Smooth muscle cell (in vitro differentiated cells): ENCODE measurements at regions not wholly inside any gene's neighbourhood (a gene's known extent, or its start where the extent isn't known, plus 50 kb on each side); places are given as distances from the start of the nearest gene placed in this dataset.

ENCODE experiments used
- DNase-seq: peaks from one replicate; lab custom pipeline; 2025; ENCODE audit not compliant: unreplicated experiment; lab: John Stamatoyannopoulos, UW
- H2AFZ ChIP-seq: fragments of 200-600 bp; sonication (generic); 2 replicates; pipeline ENCODE4 v1.6.0; 2016; ENCODE audit warnings: antibody characterized with exemption, low read depth, mild to moderate bottlenecking
- H3F3A ChIP-seq: fragments of 200-600 bp; sonication (generic); 2 replicates; pipeline ENCODE4 v1.6.0; 2017; ENCODE audit warnings: antibody characterized with exemption, low read depth
- H3K27ac ChIP-seq: fragments of 200-600 bp; sonication (generic); 2 replicates; pipeline ENCODE4 v1.5.1; 2016; ENCODE audit warnings: low read depth, mild to moderate bottlenecking
- H3K27me3 ChIP-seq: fragments of 200-600 bp; sonication (generic); 2 replicates; pipeline ENCODE4 v1.6.1; 2016; ENCODE audit warnings: low read depth, mild to moderate bottlenecking
- H3K36me3 ChIP-seq: fragments of 200-600 bp; sonication (generic); 2 replicates; pipeline ENCODE4 v1.5.1; 2016; ENCODE audit warnings: low read depth
- H3K4me1 ChIP-seq: fragments of 200-600 bp; sonication (generic); 2 replicates; pipeline ENCODE4 v1.5.1; 2016; ENCODE audit warnings: low read depth
- H3K4me2 ChIP-seq: fragments of 200-600 bp; sonication (generic); 2 replicates; pipeline ENCODE4 v1.6.0; 2016; ENCODE audit warnings: mild to moderate bottlenecking
- H3K4me3 ChIP-seq: fragments of 200-600 bp; sonication (generic); 2 replicates; pipeline ENCODE4 v1.5.1; 2016; ENCODE audit warnings: mild to moderate bottlenecking
- H3K79me2 ChIP-seq: fragments of 200-600 bp; sonication (generic); 2 replicates; pipeline ENCODE4 v1.6.0; 2016; ENCODE audit warnings: low read depth, mild to moderate bottlenecking
- H3K9ac ChIP-seq: fragments of 200-600 bp; sonication (generic); 2 replicates; pipeline ENCODE4 v1.6.0; 2016; ENCODE audit warnings: low read depth
- H3K9me3 ChIP-seq: fragments of 200-600 bp; sonication (generic); replicated peaks from 2 replicates; pipeline ENCODE4 v1.5.1; 2016; ENCODE audit warnings: low read depth
- H4K20me1 ChIP-seq: fragments of 200-600 bp; sonication (generic); 2 replicates; pipeline ENCODE4 v1.6.0; 2016; ENCODE audit warnings: low read depth
- WGBS: methylation state at CpG from one replicate; pipeline ENCODE4 v1.1.7; 2016; ENCODE audit warnings: low lambda C conversion rate; 5-methylcytosine and 5-hydroxymethylcytosine counted together
- TF ChIP-seq, protein P1 (sequence below): fragments of 200-600 bp; sonication (generic); IDR thresholded peaks from 2 replicates; pipeline ENCODE4 v1.5.1; 2017; ENCODE audit warnings: borderline replicate concordance, mild to moderate bottlenecking, antibody characterized with exemption; ENCODE audit not compliant: insufficient read depth, poor library complexity, severe bottlenecking

DNA sequence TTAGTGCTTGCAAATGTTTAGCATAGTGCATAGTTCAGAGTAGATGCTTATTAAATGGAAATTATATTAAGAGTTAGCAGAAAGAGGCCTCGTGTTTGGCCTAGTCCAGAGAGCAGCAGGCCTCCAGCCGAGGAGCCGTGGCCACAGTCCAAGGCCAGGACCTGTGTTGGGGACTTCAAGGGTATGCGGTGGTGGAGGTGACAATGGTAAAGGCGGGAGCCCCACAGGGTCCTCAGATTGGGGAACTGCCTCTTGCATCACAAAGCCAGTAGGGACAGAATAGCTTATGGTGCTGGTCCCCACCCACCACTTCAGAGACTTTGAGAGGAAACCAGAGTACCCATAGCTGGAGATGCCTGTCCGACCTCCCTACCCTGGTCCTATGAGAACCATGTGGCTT lies 554.6 kb upstream of the RIOK2 start:
- Histone ChIP-seq H3K4me1 (no peaks in the 10 kb centered on the region), H4K20me1 (no peaks in the 10 kb centered on the region), H3F3A (no peaks in the 10 kb centered on the region), H3K27ac (no peak overlapping the region), H2AFZ (no peak overlapping the region), H3K9me3 (no peaks in the 10 kb centered on the region), H3K9ac (no peak overlapping the region), H3K36me3 (no peaks in the 10 kb centered on the region), H3K27me3 (no peaks in the 10 kb centered on the region), H3K4me3 (no peak overlapping the region), H3K4me2 (no peak overlapping the region), H3K79me2 (no peaks in the 10 kb centered on the region)
- DNase-seq, result no peak
- TF ChIP-seq, protein P1, sequence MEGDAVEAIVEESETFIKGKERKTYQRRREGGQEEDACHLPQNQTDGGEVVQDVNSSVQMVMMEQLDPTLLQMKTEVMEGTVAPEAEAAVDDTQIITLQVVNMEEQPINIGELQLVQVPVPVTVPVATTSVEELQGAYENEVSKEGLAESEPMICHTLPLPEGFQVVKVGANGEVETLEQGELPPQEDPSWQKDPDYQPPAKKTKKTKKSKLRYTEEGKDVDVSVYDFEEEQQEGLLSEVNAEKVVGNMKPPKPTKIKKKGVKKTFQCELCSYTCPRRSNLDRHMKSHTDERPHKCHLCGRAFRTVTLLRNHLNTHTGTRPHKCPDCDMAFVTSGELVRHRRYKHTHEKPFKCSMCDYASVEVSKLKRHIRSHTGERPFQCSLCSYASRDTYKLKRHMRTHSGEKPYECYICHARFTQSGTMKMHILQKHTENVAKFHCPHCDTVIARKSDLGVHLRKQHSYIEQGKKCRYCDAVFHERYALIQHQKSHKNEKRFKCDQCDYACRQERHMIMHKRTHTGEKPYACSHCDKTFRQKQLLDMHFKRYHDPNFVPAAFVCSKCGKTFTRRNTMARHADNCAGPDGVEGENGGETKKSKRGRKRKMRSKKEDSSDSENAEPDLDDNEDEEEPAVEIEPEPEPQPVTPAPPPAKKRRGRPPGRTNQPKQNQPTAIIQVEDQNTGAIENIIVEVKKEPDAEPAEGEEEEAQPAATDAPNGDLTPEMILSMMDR, result no peak
- 90% methylated on average over 6 of the region's 6 CpGs for WGBS

DNA sequence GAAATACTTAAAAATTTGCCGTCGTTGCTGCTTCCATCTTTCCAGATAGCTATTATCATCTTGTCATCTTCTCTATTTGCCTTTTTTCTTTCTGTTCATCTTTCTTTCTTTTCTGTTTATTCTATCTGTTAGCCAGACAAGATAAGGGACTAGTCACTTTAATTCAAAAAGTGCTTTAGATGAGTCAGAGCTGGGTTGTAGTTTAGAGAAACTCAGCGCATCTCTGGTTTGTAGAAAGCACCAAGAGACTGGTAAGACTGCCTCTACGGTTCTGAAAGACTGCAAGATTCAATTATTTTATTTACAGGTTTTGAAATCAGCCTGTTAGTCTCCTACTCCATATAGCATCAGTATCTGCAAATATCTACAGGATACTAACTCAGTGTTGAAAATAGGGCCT lies 562.8 kb upstream of the RIOK2 start:
- WGBS, result 61% methylated on average over 4 of the region's 4 CpGs
- H3K9me3 ChIP-seq, result no peaks in the 10 kb centered on the region
- H3K27ac ChIP-seq, result no peak overlapping the region
- H3K9ac ChIP-seq, result no peak overlapping the region
- no peaks in the 10 kb centered on the region for H4K20me1 ChIP-seq
- no peak for DNase-seq
- no peaks in the 10 kb centered on the region for H3K36me3 ChIP-seq
- no peaks in the 10 kb centered on the region for H3K4me1 ChIP-seq
- H3K27me3 ChIP-seq, result no peaks in the 10 kb centered on the region
- H3K4me2 ChIP-seq, result no peak overlapping the region
- no peaks in the 10 kb centered on the region for H3F3A ChIP-seq
- no peak overlapping the region for H2AFZ ChIP-seq
- H3K4me3 ChIP-seq, result no peak overlapping the region
- TF ChIP-seq, protein P1, result no peak
- no peaks in the 10 kb centered on the region for H3K79me2 ChIP-seq

DNA sequence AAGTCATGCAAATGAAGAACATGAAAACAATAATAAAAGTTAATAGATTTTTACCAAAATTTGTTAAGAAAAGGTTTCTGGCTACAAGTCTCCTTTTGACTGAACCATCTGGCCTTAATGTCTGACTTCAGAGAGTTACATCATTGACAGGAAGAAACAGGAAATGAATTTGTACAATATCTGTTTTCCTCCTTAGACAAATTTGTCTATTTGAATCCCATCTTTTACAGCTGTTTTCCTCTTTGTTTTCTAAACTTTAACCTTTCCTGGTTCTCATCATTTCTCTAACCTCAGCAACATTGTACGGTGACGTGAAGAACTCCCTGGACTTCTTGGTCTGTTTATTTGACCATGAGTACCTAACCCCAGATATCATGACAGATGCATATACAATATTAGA lies 567.5 kb upstream of the RIOK2 start:
- no peaks in the 10 kb centered on the region for H3K9me3 ChIP-seq
- no peaks in the 10 kb centered on the region for H3K79me2 ChIP-seq
- TF ChIP-seq, protein P1, result no peak
- no peak overlapping the region for H2AFZ ChIP-seq
- H3F3A ChIP-seq, result no peaks in the 10 kb centered on the region
- no peak overlapping the region for H3K4me2 ChIP-seq
- 98% methylated on average over 2 of the region's 2 CpGs for WGBS
- no peaks in the 10 kb centered on the region for H4K20me1 ChIP-seq
- no peak overlapping the region for H3K9ac ChIP-seq
- H3K36me3 ChIP-seq, result no peaks in the 10 kb centered on the region
- no peaks in the 10 kb centered on the region for H3K4me1 ChIP-seq
- H3K4me3 ChIP-seq, result no peak overlapping the region
- no peak overlapping the region for H3K27ac ChIP-seq
- no peaks in the 10 kb centered on the region for H3K27me3 ChIP-seq
- DNase-seq, result no peak

DNA sequence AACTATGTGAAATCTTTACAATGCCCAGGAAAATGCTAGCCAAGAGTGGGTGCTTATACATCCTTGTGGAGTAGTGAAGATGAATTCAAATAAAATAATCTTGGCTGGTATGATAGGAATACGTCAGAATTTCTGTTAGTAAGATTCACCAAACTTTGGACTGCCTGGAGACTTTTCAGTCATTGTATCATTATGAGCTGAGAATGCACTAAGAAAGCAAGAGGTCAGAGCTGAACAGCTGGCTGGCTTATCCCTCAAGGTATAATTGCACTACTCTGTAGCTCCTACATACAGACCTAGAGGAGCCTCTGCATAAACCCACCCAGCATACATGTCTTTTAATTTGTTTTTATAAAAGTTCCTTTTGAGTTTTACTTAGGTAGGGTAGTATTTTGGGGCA lies 568.5 kb upstream of the RIOK2 start:
- no peak overlapping the region for H3K4me2 ChIP-seq
- H4K20me1 ChIP-seq, result no peaks in the 10 kb centered on the region
- no peaks in the 10 kb centered on the region for H3K4me1 ChIP-seq
- DNase-seq, result no peak
- H3K27ac ChIP-seq, result no peak overlapping the region
- TF ChIP-seq, protein P1, result no peak
- H3K27me3 ChIP-seq, result no peaks in the 10 kb centered on the region
- H3K9me3 ChIP-seq, result no peaks in the 10 kb centered on the region
- no peak overlapping the region for H3K9ac ChIP-seq
- H2AFZ ChIP-seq, result no peak overlapping the region
- H3K36me3 ChIP-seq, result no peaks in the 10 kb centered on the region
- H3F3A ChIP-seq, result no peaks in the 10 kb centered on the region
- no peak overlapping the region for H3K4me3 ChIP-seq
- H3K79me2 ChIP-seq, result no peaks in the 10 kb centered on the region
- WGBS, result 89% methylated on average over 1 of the region's 1 CpG
